OCI-LY7 (cell line): ENCODE measurements at regions not wholly inside any gene's neighbourhood (a gene's known extent, or its start where the extent isn't known, plus 50 kb on each side); places are given as distances from the start of the nearest gene placed in this dataset.

ENCODE experiments used
- BruUV-seq: library from RNA; stranded (reverse); fragments of 400-500 nt; replicated peaks from 2 replicates; lab custom pipeline; 2021; lab: Mats Ljungman, UMichigan
- CTCF ChIA-PET: fragments of 300-600 bp; sonication (Branson Sonifier 250); formaldehyde crosslinking; loops from one replicate; lab custom pipeline; 2022; ENCODE audit warnings: antibody characterized with exemption; ENCODE audit not compliant: unreplicated experiment; lab: Charles Lee
- POLR2A ChIA-PET: fragments of 300-600 bp; sonication (Branson Sonifier 250); formaldehyde crosslinking; loops from one replicate; lab custom pipeline; 2022; ENCODE audit warnings: antibody characterized with exemption; lab: Charles Lee
- DNase-seq: peaks from one replicate; pipeline ENCODE4 v3.0.0-alpha.2; 2015; ENCODE audit warnings: low spot score
- H2AFZ ChIP-seq: fragments of 200-600 bp; sonication (generic), shearing (Covaris generic); 2 replicates; pipeline ENCODE4 v1.6.1; 2014; ENCODE audit warnings: mild to moderate bottlenecking, antibody characterized with exemption, low read length, moderate library complexity
- H3K27ac ChIP-seq: fragments of 200-600 bp; sonication (generic); 2 replicates; pipeline ENCODE4 v1.5.1; 2014; ENCODE audit warnings: mixed run types, low read depth, mild to moderate bottlenecking, moderate library complexity, low read length, inconsistent platforms; ENCODE audit not compliant: poor library complexity, severe bottlenecking
- H3K36me3 ChIP-seq: fragments of 200-600 bp; sonication (generic); 2 replicates; pipeline ENCODE4 v1.6.1; 2014; ENCODE audit warnings: mild to moderate bottlenecking, antibody characterized with exemption, low read length, moderate library complexity, mixed read lengths; ENCODE audit not compliant: insufficient read depth
- H3K4me1 ChIP-seq: fragments of 200-600 bp; sonication (generic); 2 replicates; pipeline ENCODE4 v1.5.1; 2014; ENCODE audit warnings: mild to moderate bottlenecking, low read length; ENCODE audit not compliant: insufficient read depth, poor library complexity, severe bottlenecking
- H3K4me2 ChIP-seq: fragments of 200-600 bp; sonication (generic); 2 replicates; pipeline ENCODE4 v1.6.1; 2014; ENCODE audit warnings: mild to moderate bottlenecking, low read length
- H3K4me3 ChIP-seq: fragments of 200-600 bp; sonication (generic); 2 replicates; pipeline ENCODE4 v1.5.1; 2014; ENCODE audit warnings: mild to moderate bottlenecking, low read depth, low read length; ENCODE audit not compliant: poor library complexity, severe bottlenecking
- H3K79me2 ChIP-seq: fragments of 200-600 bp; sonication (generic); 2 replicates; pipeline ENCODE4 v1.6.1; 2016; ENCODE audit warnings: low read depth, mild to moderate bottlenecking, low read length, moderate library complexity, mixed read lengths; ENCODE audit not compliant: insufficient read depth
- H3K9me2 ChIP-seq: fragments of 200-600 bp; sonication (generic); 2 replicates; pipeline ENCODE4 v1.6.1; 2016; ENCODE audit warnings: mild to moderate bottlenecking, low read length, mixed read lengths; ENCODE audit not compliant: insufficient read depth
- H3K9me3 ChIP-seq: fragments of 200-600 bp; sonication (generic); 2 replicates; pipeline ENCODE4 v1.6.1; 2014; ENCODE audit warnings: mild to moderate bottlenecking, mixed run types, low read length, mixed read lengths
- H4K20me1 ChIP-seq: fragments of 200-600 bp; sonication (generic); 2 replicates; pipeline ENCODE4 v1.6.1; 2014; ENCODE audit warnings: mild to moderate bottlenecking, antibody characterized with exemption, low read length, moderate library complexity, mixed read lengths; ENCODE audit not compliant: insufficient read depth
- CTCF ChIP-seq: fragments of 200-600 bp; sonication (generic); conservative IDR thresholded peaks from 2 replicates; pipeline ENCODE4 v1.5.1; 2014; ENCODE audit warnings: mild to moderate bottlenecking, antibody characterized with exemption, low read length, moderate library complexity, mixed read lengths
- EZH2phosphoT487 ChIP-seq: fragments of 200-600 bp; sonication (generic); IDR thresholded peaks from 2 replicates; pipeline ENCODE4 v1.6.1; 2018; ENCODE audit warnings: low read depth, borderline replicate concordance, mild to moderate bottlenecking, mixed run types, antibody characterized with exemption, low read length, moderate library complexity, mixed read lengths
- intact Hi-C: fragments of 100-400 bp; cut with micrococcal nuclease; formaldehyde crosslinking; loops from one replicate; pipeline ENCODE4 v1.10.0; 2022; ENCODE audit not compliant: unreplicated experiment

- no peaks in the 10 kb centered on the region for H3K9me3 ChIP-seq
- BruUV-seq = no TSS peak
- TF ChIP-seq EZH2phosphoT487 (no peak), CTCF (no peak)
- no peaks in the 10 kb centered on the region for H3K36me3 ChIP-seq
- no peak overlapping the region for H2AFZ ChIP-seq
- no peaks in the 10 kb centered on the region for H3K9me2 ChIP-seq
- no peak for DNase-seq
- ChIA-PET CTCF (no interaction called here), POLR2A (no interaction called here)
- H4K20me1 ChIP-seq = no peaks in the 10 kb centered on the region
- no peaks in the 10 kb centered on the region for H3K4me1 ChIP-seq
- H3K27ac ChIP-seq = no peak overlapping the region
- H3K4me3 ChIP-seq = no peak overlapping the region
- no peak overlapping the region for H3K4me2 ChIP-seq
- intact Hi-C loops = no loop called here
- H3K79me2 ChIP-seq = no peaks in the 10 kb centered on the region
These were observed 405.5 kb upstream of the SHH start for GRCh38 chr7:156217803-156218202.

- Histone ChIP-seq H3K36me3 (no peaks in the 10 kb centered on the region), H3K79me2 (no peaks in the 10 kb centered on the region), H3K4me3 (no peak overlapping the region), H4K20me1 (no peaks in the 10 kb centered on the region), H3K27ac (no peak overlapping the region), H2AFZ (no peak overlapping the region), H3K4me2 (no peak overlapping the region), H3K9me3 (no peaks in the 10 kb centered on the region), H3K9me2 (no peaks in the 10 kb centered on the region), H3K4me1 (no peaks in the 10 kb centered on the region)
- POLR2A ChIA-PET = interaction anchor here (0.6 kb wide), 1 partner anchor 32 kb away, joined by 4 read pairs; no protein-coding TSS in a partner anchor
- DNase-seq = no peak
- no peak for TF ChIP-seq CTCF
- TF ChIP-seq EZH2phosphoT487 = no peak
- BruUV-seq = no TSS peak
- CTCF ChIA-PET = no interaction called here
- intact Hi-C loops = no loop called here
These were observed 396.8 kb upstream of the SHH start for GRCh38 chr7:156209087-156209486.

GRCh38 chr7:156207306-156207705 is 395.0 kb upstream of the SHH start:
- no peak for DNase-seq
- no peaks in the 10 kb centered on the region for H3K9me3 ChIP-seq
- H3K79me2 ChIP-seq = no peaks in the 10 kb centered on the region
- intact Hi-C loops = no loop called here
- H2AFZ ChIP-seq = no peak overlapping the region
- H3K4me3 ChIP-seq = no peak overlapping the region
- no peak overlapping the region for H3K4me2 ChIP-seq
- TF ChIP-seq EZH2phosphoT487 = no peak
- TF ChIP-seq CTCF = no peak
- no peaks in the 10 kb centered on the region for H3K36me3 ChIP-seq
- ChIA-PET POLR2A (no interaction called here), CTCF (no interaction called here)
- H3K9me2 ChIP-seq = no peaks in the 10 kb centered on the region
- H4K20me1 ChIP-seq = no peaks in the 10 kb centered on the region
- no TSS peak for BruUV-seq
- H3K27ac ChIP-seq = no peak overlapping the region
- no peaks in the 10 kb centered on the region for H3K4me1 ChIP-seq
